Endothelial cell of hepatic sinusoid (primary cell): ENCODE measurements at regions not wholly inside any gene's neighbourhood (a gene's known extent, or its start where the extent isn't known, plus 50 kb on each side); places are given as distances from the start of the nearest gene placed in this dataset.

Source experiments
- in situ Hi-C: cut with HindIII; loops from 2 replicates; pipeline ENCODE4 v1.10.0; 2017; ENCODE audit warnings: low sequenced_read_pairs

DNA sequence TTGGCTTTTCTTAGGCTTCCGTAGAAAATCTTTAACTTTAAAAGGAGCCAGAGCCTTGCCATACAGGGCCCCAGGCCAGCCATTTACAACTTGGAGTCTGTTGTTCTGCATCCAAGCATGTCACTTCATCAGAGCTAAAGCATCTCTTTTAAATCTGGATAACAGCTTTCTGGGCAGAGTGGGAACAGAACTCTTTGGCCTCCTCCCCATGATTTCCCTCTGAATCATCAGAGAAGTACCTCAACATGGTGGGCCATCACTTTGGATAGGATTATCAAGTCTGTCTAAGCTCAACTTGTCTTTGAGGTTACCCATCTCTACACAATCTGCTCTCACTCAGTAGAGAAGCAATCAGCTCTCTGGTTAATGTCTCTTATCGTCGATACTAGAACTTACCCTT is 170.9 kb downstream of the SLC6A15 start:
- in situ Hi-C loops: no loop called here

DNA sequence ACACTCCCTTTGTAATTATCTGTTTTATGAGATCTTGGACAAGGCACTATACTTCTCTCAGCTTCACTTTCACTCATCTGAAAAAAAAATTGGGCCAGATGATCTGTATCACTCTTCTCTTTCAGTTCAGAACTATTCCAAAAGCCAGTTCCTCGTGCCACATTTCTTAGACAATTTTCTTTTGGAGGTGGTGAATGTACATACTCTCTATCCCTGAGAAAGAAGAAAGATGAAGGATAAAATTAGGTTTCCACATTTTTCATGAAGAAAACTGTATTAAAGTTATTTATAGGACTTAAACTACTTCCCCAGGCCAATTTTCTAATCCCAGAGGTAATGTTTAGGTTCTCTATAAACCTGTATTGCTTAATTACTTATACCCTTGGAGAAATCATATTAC is 171.6 kb downstream of the SLC6A15 start:
- in situ Hi-C loops: no loop called here

DNA sequence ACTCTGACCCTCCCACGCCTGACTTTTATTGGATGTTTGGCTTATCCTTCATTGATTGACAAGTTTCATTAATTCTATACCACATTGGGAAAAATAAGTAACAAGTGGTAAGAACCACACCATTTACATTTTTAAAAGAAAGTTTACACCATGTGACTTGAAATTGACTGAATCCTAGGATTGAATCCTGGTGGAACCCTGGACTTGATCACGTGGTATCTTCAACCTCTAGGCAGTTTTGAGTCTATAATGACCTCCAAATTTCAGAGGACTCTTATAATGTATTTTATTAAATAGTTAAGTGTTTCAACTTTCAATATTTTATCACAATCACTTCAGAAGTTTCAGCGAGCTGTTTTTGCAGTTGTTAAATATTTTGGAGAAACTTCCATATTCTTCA is 172.0 kb downstream of the SLC6A15 start:
- in situ Hi-C loops: no loop called here

DNA sequence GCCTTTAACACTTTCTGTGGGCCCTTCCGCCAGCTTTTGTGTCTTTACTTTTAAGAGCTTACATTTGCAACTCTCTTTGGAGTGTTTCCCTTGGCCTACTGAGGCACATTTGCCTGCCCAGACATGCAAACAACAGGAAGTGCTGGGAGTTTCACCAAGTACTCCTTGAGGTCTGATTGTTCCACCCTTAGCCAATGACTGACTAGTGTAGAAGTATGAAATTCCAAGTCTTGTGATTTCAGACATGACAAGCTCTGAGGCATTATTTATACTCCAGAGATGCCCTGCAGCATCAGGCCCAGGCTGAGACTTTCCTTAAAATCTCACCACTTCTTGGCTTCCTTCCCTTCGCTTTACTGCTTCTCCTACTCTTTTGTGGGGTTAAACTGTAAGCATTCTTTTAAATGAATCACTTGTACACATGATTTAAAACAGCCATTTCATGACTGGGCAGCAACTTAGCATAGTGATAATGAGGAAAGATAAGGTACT is 174.1 kb downstream of the SLC6A15 start:
- in situ Hi-C loops: no loop called here

DNA sequence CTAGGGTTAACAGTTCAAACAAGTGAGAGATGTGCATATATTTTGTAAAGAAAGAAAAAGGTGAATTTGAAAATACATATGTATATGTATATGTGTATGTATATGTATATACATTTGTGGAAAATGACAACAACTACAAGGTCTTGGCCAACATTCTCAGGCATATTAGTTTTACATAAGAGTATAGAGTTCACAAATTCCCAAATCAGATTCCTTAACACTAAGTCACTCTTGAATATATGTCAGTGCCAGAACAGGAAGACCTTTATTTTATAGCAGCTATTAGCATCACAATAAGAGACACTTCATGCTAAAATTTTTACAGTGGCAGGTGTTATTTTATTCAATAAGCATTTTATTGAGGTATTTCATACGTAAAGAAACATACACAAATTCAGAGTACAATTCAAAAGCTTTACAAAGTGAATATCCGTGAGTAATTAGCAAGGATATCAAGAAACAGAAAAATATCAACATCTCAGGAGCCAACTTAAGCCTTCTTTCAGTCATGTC is 179.7 kb downstream of the SLC6A15 start:
- in situ Hi-C loops: no loop called here

DNA sequence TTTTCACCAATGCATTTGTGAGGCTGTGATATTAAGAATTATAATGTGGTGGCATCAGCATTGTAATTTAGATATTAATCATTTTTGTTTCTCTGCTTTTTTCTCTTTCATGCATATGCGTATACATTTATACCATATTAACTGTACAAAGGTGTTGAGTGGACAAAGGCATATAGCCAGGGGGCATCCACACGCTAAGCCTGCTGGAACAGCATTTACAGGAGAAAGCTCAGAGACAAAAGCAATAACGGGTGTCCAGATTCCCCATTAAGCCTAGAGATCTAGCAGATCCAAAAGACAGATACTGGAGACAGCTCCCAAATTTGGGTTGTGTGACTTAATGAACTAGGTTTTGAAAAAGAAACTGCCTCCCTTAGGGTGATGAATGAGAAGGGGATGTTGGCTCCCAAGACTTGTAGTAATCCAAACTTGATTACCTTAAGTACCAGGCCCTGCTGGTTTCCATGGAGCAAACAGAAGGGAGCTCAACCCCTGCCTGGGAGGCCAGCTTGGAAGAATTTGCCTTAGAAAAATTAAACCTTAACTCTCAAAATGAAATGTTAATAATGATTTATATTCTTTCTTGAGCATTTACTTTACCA is 181.9 kb downstream of the SLC6A15 start:
- in situ Hi-C loops: no loop called here

DNA sequence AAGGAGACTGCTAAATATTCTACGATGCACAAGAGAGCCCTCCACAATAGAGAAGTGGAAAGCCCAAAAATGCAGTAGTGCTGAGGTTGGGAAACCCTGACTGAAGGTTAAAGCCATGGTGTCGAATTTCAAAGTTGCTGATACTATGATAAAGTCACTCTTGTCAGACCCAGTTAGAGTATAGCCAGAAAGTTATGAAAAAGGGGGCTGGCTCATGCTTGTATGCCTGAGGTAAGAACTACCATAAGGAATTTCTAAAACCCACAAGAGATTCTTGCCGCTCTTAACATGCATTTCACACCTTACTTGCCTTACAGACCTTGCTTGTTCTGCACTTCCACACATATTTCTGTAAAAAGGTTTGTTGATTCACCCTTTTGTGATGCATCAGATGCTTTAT is 184.6 kb downstream of the SLC6A15 start:
- in situ Hi-C loops: no loop called here

DNA sequence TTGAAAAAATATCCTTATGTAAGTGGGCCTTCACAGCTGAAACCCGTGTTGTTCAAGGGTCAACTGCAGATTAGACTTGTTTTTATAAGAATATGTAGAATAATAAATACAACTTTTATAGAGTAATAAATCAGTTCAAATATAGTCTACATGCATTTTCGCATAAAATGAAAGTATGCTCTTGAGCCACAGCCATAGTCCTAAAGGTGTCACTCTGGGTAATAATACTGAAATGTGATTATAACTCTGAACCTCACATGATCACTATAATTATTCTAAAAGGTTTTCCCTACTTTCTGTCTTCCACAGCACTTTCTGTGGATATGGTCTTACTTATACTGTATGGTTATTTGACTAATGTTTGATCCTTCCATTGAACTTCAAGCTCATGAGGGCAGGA is 185.8 kb downstream of the SLC6A15 start:
- in situ Hi-C loops: no loop called here

DNA sequence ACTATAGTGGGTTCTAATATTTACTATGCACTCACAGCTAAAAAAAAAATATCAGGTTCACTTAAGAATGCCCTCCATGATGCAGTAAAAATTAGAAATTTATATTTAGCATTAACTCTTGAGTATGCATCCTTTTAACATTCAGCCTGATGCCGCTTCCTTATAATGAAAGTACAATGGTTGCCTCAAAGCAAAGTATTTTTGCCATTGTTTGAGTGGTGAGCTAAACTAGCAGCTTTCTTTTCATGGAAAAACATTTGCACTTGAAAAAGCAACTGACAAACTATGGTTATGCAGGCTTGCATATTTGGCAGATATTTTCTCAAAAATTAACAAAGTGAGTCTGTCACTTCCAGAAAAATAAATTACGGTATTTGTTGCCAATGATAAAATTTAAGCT is 188.6 kb downstream of the SLC6A15 start:
- in situ Hi-C loops: no loop called here

DNA sequence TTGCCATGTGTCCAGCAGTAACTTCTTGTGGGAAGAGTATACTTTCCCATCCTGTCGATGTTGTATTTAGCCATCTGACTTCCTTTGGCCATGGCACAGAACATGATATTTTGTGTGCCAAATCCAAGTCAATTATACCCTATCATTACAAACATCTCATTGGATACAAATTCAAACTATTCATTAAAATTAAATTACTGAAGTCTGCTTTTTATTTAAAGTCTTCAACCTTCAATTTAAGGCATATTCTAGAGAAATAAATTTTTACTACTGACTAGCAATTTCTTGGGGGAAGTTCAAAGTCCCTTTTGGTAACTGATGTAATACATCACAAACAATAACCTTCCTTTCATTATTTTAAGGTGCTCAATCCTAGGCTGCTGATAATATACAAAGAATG is 192.6 kb downstream of the SLC6A15 start:
- in situ Hi-C loops: no loop called here

DNA sequence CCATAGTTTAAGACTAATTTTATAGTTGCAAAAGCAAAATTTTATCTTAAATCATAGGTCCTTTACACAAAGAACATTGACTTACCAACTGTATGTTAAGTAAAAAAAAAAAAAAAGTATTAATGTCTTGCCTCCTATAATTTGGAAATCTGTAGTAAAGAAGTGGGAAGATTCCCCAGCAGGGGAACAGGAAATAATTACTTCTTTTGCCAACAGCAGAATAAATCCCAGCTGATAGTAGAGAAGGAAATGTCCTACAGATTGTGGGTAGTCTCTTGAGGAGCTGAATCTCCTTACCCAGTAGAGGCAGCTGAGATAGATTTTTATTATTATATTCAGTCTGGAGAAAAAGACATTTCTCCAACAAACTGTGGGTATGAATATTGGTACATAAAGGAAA is 193.7 kb downstream of the SLC6A15 start:
- in situ Hi-C loops: no loop called here

DNA sequence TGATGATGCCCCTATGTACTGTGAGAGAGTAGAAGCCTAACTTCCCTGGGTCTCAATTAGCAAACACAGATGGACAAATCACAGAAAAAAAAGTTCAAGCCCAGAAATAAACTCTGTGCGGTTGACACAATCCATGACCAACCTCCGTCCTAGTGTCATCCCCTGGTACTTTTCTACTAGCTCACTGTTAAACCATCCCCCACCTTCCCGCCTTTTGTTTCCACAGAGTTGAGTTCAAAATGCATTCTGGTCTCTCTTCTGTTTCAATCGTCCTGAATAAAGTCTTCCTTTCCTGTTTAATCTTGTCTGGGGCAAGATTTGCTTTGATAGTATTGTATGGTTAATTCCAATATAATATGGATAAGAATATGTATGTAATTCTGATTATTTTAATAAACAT is 199.9 kb downstream of the SLC6A15 start:
- in situ Hi-C loops: no loop called here

DNA sequence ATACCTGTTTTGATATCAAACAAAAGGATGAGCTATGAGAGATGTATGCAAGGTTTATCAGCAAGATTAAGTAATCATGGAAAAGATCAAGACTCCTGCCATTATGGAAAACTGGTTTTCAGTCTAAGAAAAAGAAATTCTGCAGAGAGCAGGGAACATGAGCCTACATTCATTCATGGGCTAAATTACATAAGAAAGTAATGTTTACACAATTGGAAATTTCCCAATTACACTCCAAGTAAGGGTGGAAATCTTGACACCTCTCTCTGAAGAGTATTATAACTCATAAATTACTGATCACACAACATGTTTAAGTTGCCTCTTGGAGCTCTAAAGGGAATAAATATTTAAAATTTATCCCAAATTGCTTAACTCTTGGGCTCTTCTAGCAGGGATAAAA is 206.2 kb downstream of the SLC6A15 start:
- in situ Hi-C loops: no loop called here

DNA sequence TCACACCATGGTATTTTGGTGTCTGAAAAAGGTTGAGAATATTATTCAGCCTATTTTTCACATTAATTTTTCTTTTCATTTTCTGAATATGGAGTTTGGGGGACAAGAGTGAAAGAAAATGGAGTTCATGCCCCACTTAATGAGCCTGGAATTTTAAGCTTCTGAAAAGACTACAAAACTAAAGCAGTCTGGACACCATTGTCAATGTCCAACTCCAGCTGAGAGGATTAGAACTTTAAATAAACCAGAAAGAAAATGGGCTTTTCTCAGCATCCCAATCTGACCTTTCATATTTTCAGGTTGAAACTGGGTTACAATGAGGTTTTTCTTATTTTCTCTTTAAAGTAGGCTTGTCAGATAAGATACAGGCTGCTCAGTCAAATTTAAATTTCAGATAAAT is 207.7 kb downstream of the SLC6A15 start:
- in situ Hi-C loops: no loop called here

DNA sequence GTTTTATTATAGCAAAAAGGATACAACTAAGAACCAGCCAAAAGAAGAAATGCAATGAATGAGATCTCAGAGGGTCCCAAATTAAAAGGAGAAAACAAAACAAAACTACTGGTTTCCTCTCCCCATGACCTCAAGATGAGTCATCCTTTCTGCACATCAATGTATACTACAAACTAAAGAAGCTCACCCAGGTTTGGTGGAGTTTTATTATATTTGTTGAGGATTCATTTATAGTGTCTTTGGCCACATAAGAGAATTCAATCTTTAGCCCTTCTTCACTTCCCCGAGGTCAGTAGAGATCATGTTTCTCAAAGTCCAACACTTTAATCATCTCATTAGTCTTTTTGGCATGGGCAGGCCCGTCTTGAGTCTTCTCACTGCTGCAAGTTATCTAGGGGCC is 210.6 kb downstream of the SLC6A15 start:
- in situ Hi-C loops: no loop called here

DNA sequence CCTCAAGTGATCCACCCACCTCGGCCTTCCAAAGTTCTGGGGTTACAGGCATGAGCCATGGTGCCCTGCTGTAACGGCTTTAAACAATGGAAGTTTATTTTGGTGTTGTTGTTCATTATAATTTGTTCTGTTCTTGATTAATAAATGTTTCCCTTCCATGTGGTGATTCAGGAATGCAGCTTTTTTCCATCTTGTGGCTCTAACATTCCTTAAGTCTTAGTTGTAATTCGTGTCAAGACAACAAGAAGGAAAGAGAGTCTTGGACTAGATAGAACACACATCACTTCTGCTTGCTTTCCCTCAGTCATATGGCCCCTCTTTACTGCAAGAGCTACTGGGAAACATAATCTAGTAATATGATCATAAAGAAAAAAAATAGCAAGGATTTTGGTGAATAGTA is 211.6 kb downstream of the SLC6A15 start:
- in situ Hi-C loops: no loop called here

DNA sequence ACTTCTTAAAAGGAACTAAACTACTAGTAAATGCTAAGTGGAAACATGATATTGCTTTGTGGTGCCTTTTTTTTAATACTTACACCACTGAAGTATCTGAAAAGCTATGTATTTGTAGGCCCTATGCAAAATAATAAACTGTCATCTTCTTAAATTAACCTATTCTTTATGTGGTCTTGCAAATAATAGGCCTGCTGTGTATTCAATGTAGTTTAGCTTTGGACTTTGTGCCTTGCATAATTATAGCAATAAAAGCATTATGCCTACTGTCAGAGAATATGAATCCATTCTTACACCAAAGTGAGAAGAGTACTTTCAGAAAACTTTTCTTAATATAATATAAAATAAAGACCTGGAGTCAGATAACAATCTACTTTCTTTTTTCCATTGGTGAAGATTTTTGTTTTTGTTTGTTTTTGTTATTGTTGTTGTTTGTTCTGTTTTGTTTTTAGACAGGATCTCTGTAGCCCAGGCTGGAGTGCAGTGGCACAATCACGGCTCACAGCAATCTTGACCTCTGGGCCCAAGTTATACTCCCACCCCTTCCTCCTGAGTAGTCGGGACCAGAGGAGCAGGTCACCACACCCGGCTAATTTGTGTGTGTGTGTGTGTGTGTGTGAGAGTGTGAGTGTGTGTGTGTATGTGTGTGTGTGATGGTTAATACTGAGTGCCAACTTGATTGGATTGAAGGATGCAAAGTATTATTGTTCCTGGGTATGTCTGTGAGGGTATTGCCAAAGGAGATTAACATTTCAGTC is 213.8 kb downstream of the SLC6A15 start:
- in situ Hi-C loops: no loop called here

DNA sequence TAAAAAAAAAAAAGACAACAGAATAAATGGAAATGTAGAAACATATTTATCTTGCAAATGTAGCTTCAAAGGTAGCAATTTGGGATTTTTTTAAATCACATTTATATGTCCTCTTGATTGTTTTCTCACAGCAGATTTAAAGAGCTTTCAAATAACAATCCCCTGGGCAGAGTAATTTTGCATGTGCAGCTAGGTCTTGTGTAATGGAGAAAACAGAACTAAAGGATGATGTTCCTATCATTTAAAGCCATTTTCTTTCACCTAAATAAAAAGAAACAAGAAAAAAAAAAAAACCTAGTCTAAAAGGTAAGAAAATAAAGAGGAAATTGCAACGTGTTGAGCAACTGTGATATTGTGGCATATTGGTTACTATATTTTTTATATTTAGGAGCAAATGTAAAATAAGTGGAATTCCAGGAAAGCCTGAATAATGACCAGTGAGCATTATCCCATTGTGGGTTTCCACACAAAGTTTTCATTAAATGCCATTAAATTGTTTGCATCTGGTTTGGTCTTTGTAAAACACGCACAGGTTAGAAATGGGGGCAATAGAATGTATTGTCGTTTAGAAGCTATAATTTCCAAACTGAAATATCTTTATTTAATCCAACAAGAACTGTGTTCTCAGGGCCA is 215.6 kb downstream of the SLC6A15 start:
- in situ Hi-C loops: no loop called here

DNA sequence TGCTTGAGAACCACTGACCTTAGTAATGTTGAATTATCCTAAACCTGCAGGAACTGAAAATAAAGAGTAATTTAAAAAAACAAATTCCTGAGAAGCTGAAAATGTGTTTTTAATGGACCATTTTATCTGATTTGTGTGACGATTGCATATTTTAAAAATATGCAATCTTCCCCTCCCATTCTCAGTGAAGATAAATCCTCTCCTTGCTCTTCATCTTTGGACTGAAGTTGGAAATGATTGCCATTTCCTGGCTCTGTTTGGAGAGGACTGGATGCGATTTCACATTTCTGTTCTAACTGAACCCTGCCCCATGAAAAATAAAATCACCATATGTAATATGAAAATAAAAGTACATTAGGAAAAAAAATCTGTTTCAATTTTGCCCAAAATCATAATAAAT is 216.3 kb downstream of the SLC6A15 start:
- in situ Hi-C loops: no loop called here

DNA sequence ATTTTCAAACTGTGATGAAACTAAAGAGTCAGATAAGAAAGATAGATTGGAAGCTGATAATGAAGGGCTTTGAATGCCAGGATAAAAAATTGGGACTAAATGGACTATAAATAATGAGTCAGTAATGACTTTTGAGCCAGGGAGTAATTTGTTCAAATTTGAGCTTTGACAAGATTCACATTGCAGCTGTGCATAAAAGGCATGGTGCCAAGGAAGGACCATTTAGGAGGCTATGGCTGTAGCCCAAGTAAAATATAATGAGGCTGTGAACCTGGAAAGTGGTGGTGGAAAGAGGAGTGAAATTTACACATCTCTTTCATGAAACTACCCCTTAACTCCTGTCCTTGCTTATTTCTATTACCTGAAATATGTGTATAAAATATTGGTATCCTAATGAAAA is 218.5 kb downstream of the SLC6A15 start:
- in situ Hi-C loops: no loop called here

DNA sequence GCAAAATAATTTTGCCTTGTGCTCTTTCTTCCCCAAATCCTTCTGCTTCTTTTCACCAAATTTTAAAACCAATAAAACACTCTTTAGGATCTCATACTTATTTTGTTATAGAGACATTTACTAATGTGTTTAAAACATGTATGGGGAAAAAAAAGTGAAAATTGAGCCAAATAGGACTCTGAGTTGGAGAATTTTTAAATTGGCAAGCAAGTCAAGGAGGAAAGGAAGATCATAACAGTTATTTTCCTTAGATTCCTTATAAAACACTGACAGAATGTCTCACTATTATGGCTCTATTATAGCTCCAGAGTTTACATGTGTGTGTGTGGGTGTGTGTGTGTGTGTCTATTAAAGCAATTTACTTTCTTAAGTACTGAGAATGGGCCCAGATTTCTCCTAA is 220.5 kb downstream of the SLC6A15 start:
- in situ Hi-C loops: no loop called here

DNA sequence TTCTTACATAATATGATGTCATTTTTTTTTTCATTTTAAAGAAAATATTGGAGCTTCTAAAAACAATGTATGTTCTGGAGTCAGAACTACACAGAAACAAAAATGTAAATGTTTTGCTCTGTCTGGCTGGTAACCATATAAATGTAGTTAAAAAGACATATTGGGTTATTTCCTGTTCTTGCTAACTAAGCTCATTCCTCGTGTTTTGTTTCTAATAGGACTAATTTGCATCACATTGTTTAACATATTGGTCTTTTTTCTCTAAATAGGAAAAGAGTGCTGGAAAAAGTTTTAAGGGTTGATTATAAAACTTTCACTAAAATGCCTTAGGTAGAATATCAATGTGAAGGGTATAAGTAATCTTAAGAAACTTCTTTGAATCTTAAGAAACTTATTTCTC is 221.3 kb downstream of the SLC6A15 start:
- in situ Hi-C loops: no loop called here
